ENCODE measurements at regions not wholly inside any gene's neighbourhood (a gene's known extent, or its start where the extent isn't known, plus 50 kb on each side); places are given as distances from the start of the nearest gene placed in this dataset.

DNA sequence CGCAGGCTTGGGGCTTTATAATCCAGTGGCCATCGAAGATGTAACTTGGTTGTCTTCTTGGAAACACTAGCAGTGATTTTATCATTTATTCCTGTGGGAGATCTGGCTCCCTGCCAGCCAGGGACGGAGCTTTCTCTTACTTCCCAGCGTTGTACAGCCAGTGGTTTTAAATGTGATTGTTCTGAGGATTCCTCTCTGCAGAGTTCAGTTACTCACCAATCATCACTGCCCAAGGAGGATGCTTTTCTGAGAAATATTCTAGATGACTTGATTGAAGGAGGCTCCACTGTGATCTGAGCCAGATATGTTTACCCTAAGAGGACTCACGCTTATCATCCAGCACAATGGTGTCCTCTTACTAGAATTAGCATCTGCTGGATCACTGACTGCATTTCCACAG, 744.3 kb downstream of the RNF144A start:
- DNase-seq (ENCODE audit: low read depth in 1 of 2, low spot score in 1 of 2) = no peak
- in situ Hi-C loops (cut with HindIII; ENCODE audit: low pct_unique_long_range_greater_than_20kb, low sequenced_read_pairs) = no loop called here
- no peak for TF ChIP-seq JUND (IDR thresholded peaks at IDR 0.05; ENCODE audit: low read depth)

DNA sequence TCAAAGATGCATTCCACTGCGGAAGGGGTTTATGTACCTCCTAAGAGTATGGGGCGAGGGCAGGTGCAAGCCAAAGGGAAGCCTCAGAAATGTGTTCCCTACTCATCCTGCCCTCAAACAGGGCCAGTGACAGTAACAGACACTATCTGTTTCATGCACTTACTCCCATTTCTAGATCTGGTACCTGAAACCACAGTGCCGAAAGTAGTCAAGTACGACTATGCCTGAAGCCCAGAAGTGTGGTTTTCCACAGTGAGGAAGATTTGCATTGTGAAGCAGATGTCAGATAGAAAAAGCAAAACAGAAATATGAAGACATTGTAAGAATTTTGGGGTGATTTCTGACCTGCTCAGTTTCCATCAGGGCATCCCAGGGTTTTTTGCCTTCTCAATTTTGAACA, 748.7 kb downstream of the RNF144A start:
- in situ Hi-C loops (cut with HindIII; ENCODE audit: low pct_unique_long_range_greater_than_20kb, low sequenced_read_pairs) = no loop called here
- no peak for TF ChIP-seq JUND (IDR thresholded peaks at IDR 0.05; ENCODE audit: low read depth)
- DNase-seq (ENCODE audit: low read depth in 1 of 2, low spot score in 1 of 2) = no peak

DNA sequence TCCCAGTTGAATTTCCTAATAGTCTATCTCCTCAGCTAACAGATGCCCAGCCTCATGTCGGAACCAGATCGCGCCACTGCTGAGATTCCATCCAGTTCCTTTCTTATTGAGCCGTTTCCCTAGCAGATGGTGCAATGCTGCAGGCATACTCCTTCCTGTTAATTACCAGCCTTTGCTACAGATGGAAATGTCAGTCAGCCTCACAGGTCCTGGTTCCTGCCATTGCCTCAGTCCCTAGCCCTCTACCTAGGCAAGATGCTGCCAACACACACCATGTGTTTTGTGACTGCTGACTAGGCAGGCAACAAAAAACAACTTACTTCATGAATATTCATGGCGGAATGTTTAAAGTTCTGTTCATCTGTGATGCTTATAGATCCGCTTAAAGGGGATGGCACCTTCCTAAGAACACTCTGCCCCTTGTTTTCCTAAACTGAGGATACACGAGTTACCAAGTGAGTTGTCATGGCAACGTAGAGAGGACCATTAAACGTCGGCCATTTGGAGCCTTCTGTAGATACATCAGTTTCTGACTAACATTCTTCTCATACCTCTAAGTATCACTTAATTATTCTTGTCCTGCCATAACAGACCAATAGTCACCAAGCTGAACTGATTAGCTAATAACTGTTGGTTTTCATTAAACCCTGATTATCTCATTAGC, 749.5 kb downstream of the RNF144A start:
- TF ChIP-seq JUND (IDR thresholded peaks at IDR 0.05; ENCODE audit: low read depth) = no peak
- DNase-seq (ENCODE audit: low read depth in 1 of 2, low spot score in 1 of 2) = no peak
- in situ Hi-C loops (cut with HindIII; ENCODE audit: low pct_unique_long_range_greater_than_20kb, low sequenced_read_pairs) = no loop called here

DNA sequence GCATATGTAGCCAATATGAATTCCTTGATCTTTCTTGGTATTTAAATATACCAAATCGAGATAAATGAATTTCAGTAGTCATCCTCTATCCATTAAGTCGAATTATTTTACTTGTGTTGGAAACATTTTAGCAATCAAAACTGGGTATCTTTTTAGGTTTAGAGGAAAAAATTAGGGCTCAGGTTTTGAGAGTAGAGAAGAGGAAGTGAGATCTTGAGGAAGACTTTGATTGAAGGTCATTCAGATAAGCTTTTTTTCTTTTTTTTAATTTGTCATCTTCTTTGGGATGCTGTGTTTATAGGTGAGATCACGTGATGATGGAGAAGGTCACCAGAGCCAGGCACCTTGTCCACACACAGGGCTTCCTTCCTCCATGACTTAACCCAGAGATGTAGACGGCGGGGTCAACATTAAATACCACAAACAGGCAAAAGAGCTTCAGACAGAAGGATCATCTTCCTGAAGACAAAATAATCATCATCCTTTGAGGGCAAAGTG, 750.1 kb downstream of the RNF144A start:
- TF ChIP-seq JUND (IDR thresholded peaks at IDR 0.05; ENCODE audit: low read depth) = no peak
- in situ Hi-C loops (cut with HindIII; ENCODE audit: low pct_unique_long_range_greater_than_20kb, low sequenced_read_pairs) = no loop called here
- no peak for DNase-seq (ENCODE audit: low read depth in 1 of 2, low spot score in 1 of 2)

DNA sequence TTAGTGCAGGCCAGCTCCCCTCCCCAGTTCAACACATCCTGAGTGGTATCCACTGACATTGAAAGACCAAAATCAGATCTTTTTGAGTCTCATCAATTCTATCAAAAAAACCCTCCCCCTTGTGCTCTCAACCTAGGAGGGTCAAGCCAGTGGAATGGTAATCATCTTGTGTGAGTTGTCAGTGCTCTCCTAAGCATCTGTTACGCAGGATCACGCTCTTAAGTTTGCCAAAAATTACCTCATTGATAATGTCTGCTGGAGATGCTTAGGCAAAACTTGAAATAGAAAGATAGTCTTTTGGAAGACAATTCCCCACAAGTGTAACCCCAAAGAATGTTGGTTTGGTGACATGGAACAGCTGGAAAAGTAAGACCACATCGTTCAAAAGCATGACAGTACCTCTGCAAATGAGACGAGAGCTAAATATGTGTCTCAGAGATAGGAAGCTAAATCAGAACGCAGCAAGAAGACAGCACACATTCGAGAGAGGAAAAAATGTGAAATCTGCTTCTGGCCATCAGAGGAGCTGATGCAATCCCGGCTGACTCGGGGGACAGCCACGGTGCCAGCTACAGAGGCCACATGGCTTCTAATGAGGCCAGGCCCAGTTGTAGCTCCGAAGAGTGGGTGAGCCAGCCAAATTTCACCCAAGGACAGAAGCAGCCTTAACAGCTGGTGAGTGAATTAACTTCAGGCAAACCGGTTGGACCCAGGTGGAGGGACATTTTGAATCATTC, 753.9 kb downstream of the RNF144A start:
- DNase-seq (ENCODE audit: low read depth in 1 of 2, low spot score in 1 of 2) = no peak
- in situ Hi-C loops (cut with HindIII; ENCODE audit: low pct_unique_long_range_greater_than_20kb, low sequenced_read_pairs) = no loop called here
- no peak for TF ChIP-seq JUND (IDR thresholded peaks at IDR 0.05; ENCODE audit: low read depth)

- no peak for DNase-seq (ENCODE audit: low read depth in 1 of 2, low spot score in 1 of 2)
- in situ Hi-C loops (cut with HindIII; ENCODE audit: low pct_unique_long_range_greater_than_20kb, low sequenced_read_pairs) = no loop called here
Observed at GRCh38 chr2:7672027-7672684, 754.9 kb downstream of the RNF144A start.

GRCh38 chr2:7672685-7673071, 755.5 kb downstream of the RNF144A start:
- TF ChIP-seq JUND (IDR thresholded peaks at IDR 0.05; ENCODE audit: low read depth) = no peak
- in situ Hi-C loops (cut with HindIII; ENCODE audit: low pct_unique_long_range_greater_than_20kb, low sequenced_read_pairs) = no loop called here

More at GRCh38 chr2:7672027-7672684, 754.9 kb downstream of the RNF144A start:
- no peak for TF ChIP-seq JUND (IDR thresholded peaks at IDR 0.05; ENCODE audit: low read depth)

GRCh38 chr2:7673101-7673500, 755.9 kb downstream of the RNF144A start:
- in situ Hi-C loops (cut with HindIII; ENCODE audit: low pct_unique_long_range_greater_than_20kb, low sequenced_read_pairs) = no loop called here

More at GRCh38 chr2:7672685-7673071, 755.5 kb downstream of the RNF144A start:
- DNase-seq (ENCODE audit: low read depth in 1 of 2, low spot score in 1 of 2) = no peak

DNA sequence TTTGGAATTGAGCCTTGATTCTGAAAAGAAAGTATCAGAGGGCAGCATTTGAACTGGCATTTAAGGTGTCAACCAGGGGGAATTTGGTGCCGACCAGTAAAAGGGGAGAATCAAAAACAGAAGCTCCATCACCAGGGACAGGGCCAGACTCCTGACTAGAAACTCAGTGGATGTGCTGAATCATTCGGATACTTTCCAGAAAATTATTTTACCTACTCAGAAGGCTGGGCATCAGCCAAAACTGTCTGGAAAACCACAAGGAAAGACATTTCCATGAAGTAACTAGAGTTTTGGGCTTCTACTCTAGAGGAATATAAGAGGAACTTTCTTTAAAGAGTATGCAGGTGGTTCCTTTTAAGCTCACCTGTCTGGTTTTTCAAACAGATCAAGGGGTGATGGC, 756.6 kb downstream of the RNF144A start:
- in situ Hi-C loops (cut with HindIII; ENCODE audit: low pct_unique_long_range_greater_than_20kb, low sequenced_read_pairs) = no loop called here
- no peak for TF ChIP-seq JUND (IDR thresholded peaks at IDR 0.05; ENCODE audit: low read depth)
- DNase-seq (ENCODE audit: low read depth in 1 of 2, low spot score in 1 of 2) = no peak

More at GRCh38 chr2:7673101-7673500, 755.9 kb downstream of the RNF144A start:
- TF ChIP-seq JUND (IDR thresholded peaks at IDR 0.05; ENCODE audit: low read depth) = no peak
- no peak for DNase-seq (ENCODE audit: low read depth in 1 of 2, low spot score in 1 of 2)

DNA sequence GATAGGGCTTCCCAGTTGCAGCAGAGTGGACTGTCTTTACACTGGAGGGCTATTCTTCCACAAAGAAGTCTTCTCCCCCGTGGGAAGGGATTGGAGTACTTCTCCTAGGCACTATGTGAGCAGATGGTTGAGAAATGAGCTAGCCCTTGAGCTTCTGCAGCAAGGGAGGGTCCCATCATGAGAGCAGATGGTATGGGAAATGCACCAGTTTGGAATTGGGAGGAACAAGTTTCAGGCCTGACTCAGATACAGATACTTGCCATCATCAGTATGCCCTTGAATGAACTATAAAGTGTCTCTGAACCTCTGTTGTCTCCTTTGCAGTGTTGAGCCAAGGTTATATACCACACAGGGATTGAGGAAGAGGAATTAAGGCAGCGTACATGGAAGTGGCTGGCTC, 757.4 kb downstream of the RNF144A start:
- no peak for DNase-seq (ENCODE audit: low read depth in 1 of 2, low spot score in 1 of 2)
- TF ChIP-seq JUND (IDR thresholded peaks at IDR 0.05; ENCODE audit: low read depth) = no peak
- in situ Hi-C loops (cut with HindIII; ENCODE audit: low pct_unique_long_range_greater_than_20kb, low sequenced_read_pairs) = no loop called here

- DNase-seq (ENCODE audit: low read depth in 1 of 2, low spot score in 1 of 2) = no peak
- no peak for TF ChIP-seq JUND (IDR thresholded peaks at IDR 0.05; ENCODE audit: low read depth)
- in situ Hi-C loops (cut with HindIII; ENCODE audit: low pct_unique_long_range_greater_than_20kb, low sequenced_read_pairs) = no loop called here
Observed at GRCh38 chr2:7676714-7677113, 759.5 kb downstream of the RNF144A start.

GRCh38 chr2:7681881-7682461, 764.8 kb downstream of the RNF144A start:
- in situ Hi-C loops (cut with HindIII; ENCODE audit: low pct_unique_long_range_greater_than_20kb, low sequenced_read_pairs) = no loop called here
- TF ChIP-seq JUND (IDR thresholded peaks at IDR 0.05; ENCODE audit: low read depth) = no peak
- DNase-seq (ENCODE audit: low read depth in 1 of 2, low spot score in 1 of 2) = no peak

Measured in T47D (cell line).